ENCODE measurements at regions not wholly inside any gene's neighbourhood (a gene's known extent, or its start where the extent isn't known, plus 50 kb on each side); places are given as distances from the start of the nearest gene placed in this dataset.
"Not testable (repeated sequence)": the region's sequence is repeated elsewhere in the genome, so short reads cannot be mapped to it uniquely, and the experiment has no call there.

GRCh38 chr22:10731246-10731974 is 4796.6 kb upstream of the OR11H1 start:
- TF ChIP-seq CTCF (IDR thresholded peaks at IDR 0.05); POLR2A (IDR thresholded peaks at IDR 0.05; ENCODE audit: low read depth); EP300 (IDR thresholded peaks at IDR 0.05): not testable (repeated sequence)

Data from esophagus muscularis mucosa (tissue), 4 donors.